ENCODE measurements at regions not wholly inside any gene's neighbourhood (a gene's known extent, or its start where the extent isn't known, plus 50 kb on each side); places are given as distances from the start of the nearest gene placed in this dataset.

- no peak for FAIRE-seq
Measured at GRCh38 chr2:43084699-43085091, 141.7 kb downstream of the ZFP36L2 start.

- FAIRE-seq = no peak
Measured at GRCh38 chr2:43083710-43084698, 142.4 kb downstream of the ZFP36L2 start.

- FAIRE-seq = no peak
Measured at GRCh38 chr2:43082903-43083677, 143.3 kb downstream of the ZFP36L2 start.

GRCh38 chr2:43082111-43082894 lies 144.1 kb downstream of the ZFP36L2 start:
- FAIRE-seq = no peak

- FAIRE-seq = no peak
Measured at GRCh38 chr2:43081131-43081765, 145.2 kb downstream of the ZFP36L2 start.

- FAIRE-seq = no peak
Measured at GRCh38 chr2:43080571-43081021, 145.8 kb downstream of the ZFP36L2 start.

- FAIRE-seq = no peak
Measured at GRCh38 chr2:43078781-43079755, 147.3 kb downstream of the ZFP36L2 start.

GRCh38 chr2:43078301-43078700 lies 148.1 kb downstream of the ZFP36L2 start:
- no peak for FAIRE-seq

GRCh38 chr2:43077876-43078275 lies 148.5 kb downstream of the ZFP36L2 start:
- FAIRE-seq = no peak

GRCh38 chr2:43076676-43077075 lies 149.7 kb downstream of the ZFP36L2 start:
- no peak for FAIRE-seq

- no peak for FAIRE-seq
Measured at GRCh38 chr2:43075811-43076585, 150.4 kb downstream of the ZFP36L2 start.

- no peak for FAIRE-seq
Measured at GRCh38 chr2:43075054-43075593, 151.3 kb downstream of the ZFP36L2 start.

- no peak for FAIRE-seq
Measured at GRCh38 chr2:43074592-43075053, 151.8 kb downstream of the ZFP36L2 start.

GRCh38 chr2:43074052-43074451 lies 152.4 kb downstream of the ZFP36L2 start:
- FAIRE-seq = no peak

- no peak for FAIRE-seq
Measured at GRCh38 chr2:43073401-43073825, 153.0 kb downstream of the ZFP36L2 start.

- no peak for FAIRE-seq
Measured at GRCh38 chr2:43071599-43072550, 154.5 kb downstream of the ZFP36L2 start.

- no peak for FAIRE-seq
Measured at GRCh38 chr2:43070676-43071502, 155.5 kb downstream of the ZFP36L2 start.

GRCh38 chr2:43070030-43070429 lies 156.4 kb downstream of the ZFP36L2 start:
- FAIRE-seq = no peak

Measured in colon (tissue), 2 donors.